Coronary artery (tissue), 2 donors: ENCODE measurements at regions not wholly inside any gene's neighbourhood (a gene's known extent, or its start where the extent isn't known, plus 50 kb on each side); places are given as distances from the start of the nearest gene placed in this dataset.

Experiments used
- DNase-seq: peaks from one replicate; pipeline ENCODE4 v3.0.0-alpha.2; 2017; ENCODE audit warnings: low spot score
- H3K27ac ChIP-seq, 2 donors: fragments of 200-600 bp; sonication (generic); one replicate each; pipeline ENCODE4 v1.5.1; 2016 to 2019
- H3K4me3 ChIP-seq: fragments of 200-600 bp; sonication (generic); 2 replicates; pipeline ENCODE4 v1.5.1; 2016; ENCODE audit warnings: mild to moderate bottlenecking, moderate library complexity
- CTCF ChIP-seq: fragments of 200-600 bp; sonication (generic); IDR thresholded peaks from one replicate; pipeline ENCODE4 v1.5.1; 2019; ENCODE audit warnings: antibody characterized with exemption

GRCh38 chr1:60133848-60134247, 60.3 kb upstream of the C1orf87 start:
- no peak for DNase-seq
- H3K27ac ChIP-seq = no peak overlapping the region
- H3K4me3 ChIP-seq = no peak overlapping the region
- TF ChIP-seq CTCF = no peak

DNA sequence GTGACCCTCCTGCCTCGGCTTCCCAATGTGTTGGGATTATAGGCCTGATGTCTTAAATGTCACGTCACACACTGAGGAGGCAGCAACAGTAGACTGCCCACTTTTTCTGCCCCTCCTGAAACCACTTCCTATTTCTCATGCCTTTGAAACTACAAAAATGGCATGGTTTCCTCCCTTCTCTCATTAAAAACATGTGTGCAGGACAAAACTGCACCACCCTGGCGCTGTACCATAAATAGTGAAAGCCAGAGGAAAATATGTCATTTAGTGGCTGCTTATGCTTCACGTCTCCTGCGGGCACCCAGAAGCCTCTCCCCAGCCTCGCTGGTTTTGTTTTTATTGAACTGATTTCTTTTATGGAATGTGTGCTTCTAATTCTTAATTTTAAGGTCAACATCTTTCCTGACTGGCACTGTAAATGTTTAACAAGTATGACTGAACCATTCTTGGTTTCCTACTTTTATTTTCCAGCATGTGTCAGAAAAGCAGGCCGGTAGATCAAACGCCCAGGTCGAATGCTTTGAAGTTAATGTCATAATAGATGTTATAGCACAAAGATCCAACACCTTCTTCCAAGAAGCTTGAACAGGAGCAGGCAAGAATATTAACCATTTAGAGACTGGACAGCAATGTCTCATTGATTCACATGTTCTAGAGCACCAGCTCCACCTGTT, 59.6 kb upstream of the C1orf87 start:
- H3K27ac ChIP-seq = peak overlapping the region; percentile 14 to 22
- DNase-seq = no peak
- TF ChIP-seq CTCF = no peak

GRCh38 chr1:60132108-60132507, 58.5 kb upstream of the C1orf87 start:
- Histone ChIP-seq H3K4me3 (no peak overlapping the region), H3K27ac (no peak overlapping the region)
- no peak for TF ChIP-seq CTCF
- no peak for DNase-seq

More for the DNA sequence above, 59.6 kb upstream of the C1orf87 start:
- no peak overlapping the region for H3K4me3 ChIP-seq

DNA sequence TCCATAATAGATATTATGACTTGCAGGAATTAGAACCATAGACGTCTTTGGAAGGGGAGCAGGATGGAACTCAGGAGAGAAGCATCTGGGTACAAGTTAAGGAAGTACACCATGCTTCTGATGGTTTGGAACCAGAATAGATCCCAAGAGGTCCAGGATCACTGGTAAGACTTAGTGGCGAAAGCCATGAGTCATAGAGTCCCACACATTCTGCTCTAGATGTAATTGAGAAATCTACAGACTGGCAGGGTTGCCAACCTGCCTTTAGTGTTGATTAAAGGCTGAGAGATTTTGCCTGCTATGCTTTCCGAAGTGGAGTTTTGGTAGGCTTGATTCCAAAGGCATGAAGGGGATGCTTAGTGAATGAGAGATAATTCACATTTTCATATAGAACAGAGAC, 57.1 kb upstream of the C1orf87 start:
- H3K27ac ChIP-seq = no peak overlapping the region
- TF ChIP-seq CTCF = no peak
- DNase-seq = no peak
- no peak overlapping the region for H3K4me3 ChIP-seq

- no peak for TF ChIP-seq CTCF
- no peak for DNase-seq
- Histone ChIP-seq H3K4me3 (no peak overlapping the region), H3K27ac (no peak overlapping the region)
Measured at GRCh38 chr1:60129911-60130310, 56.3 kb upstream of the C1orf87 start.

GRCh38 chr1:60126723-60127122, 53.2 kb upstream of the C1orf87 start:
- no peak for TF ChIP-seq CTCF
- no peak for DNase-seq
- Histone ChIP-seq H3K4me3 (no peak overlapping the region), H3K27ac (no peak overlapping the region)
